NCI-H1436 (cell line): ENCODE measurements at regions not wholly inside any gene's neighbourhood (a gene's known extent, or its start where the extent isn't known, plus 50 kb on each side); places are given as distances from the start of the nearest gene placed in this dataset.
"Not testable (repeated sequence)": the region's sequence is repeated elsewhere in the genome, so short reads cannot be mapped to it uniquely, and the experiment has no call there.

ENCODE experiments used
- DNase-seq: peaks from one replicate; lab custom pipeline; 2025; lab: John Stamatoyannopoulos, UW

DNA sequence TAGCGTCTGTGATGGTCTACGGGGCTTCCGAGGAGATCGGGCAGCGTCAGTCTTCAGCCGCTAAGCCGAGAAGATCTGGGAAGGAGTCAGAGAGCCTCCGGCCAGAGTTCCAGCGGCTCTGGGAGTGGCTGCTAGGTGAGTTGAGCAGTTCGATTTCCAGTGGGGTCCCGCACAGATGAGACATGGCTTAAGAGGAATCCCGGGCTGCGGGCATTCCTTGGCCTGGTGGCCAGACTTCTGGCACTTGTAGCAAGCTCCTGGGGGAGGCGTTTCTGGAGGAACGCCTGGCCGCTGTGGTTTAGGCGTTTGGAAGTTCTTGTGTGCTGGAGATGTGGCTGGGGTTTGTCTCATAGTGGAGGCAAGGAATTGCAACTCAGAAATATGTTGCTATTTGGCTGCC is 915.3 kb upstream of the CRIM1 start:
- not testable (repeated sequence) for DNase-seq

DNA sequence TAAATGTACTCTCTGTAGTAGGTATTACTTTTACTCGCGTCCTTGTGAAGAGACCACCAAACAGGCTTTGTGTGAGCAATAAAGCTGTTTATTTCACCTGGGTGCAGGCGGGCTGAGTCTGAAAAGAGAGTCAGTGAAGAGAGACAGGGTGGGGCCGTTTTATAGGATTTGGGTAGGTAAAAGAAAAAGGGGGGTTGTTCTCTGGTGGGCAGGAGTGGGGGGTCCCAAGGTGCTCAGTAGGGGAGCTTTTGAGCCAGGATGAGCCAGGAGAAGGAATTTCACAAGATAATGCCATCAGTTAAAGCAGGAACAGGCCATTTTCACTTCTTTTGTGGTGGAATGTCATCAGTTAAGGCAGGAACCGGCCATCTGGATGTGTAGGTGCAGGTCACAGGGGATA is 918.7 kb upstream of the CRIM1 start:
- not testable (repeated sequence) for DNase-seq

- DNase-seq: peak; percentile 3
Observed at GRCh38 chr2:35428548-35428947, 927.0 kb upstream of the CRIM1 start.

DNA sequence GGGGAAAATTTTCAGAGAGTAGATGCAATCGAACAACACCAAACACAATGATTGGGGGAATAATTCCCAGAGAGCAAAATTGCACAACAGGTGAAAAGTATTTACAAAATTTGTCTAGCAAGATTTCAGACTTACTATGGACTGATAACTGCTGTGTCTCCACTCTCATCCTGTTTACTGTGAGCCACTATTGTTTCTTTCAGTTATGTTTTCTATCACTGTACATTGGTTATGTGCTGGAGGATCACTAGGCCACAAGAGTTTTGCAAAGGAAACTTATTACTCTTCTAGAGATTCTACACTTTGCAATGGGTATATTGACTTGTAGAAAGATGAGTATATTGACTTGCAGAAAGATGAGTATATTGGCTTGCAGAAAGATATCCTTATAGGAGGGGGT is 934.1 kb upstream of the CRIM1 start:
- DNase-seq: no peak

GRCh38 chr2:35417293-35417692 is 938.3 kb upstream of the CRIM1 start:
- DNase-seq: no peak

DNA sequence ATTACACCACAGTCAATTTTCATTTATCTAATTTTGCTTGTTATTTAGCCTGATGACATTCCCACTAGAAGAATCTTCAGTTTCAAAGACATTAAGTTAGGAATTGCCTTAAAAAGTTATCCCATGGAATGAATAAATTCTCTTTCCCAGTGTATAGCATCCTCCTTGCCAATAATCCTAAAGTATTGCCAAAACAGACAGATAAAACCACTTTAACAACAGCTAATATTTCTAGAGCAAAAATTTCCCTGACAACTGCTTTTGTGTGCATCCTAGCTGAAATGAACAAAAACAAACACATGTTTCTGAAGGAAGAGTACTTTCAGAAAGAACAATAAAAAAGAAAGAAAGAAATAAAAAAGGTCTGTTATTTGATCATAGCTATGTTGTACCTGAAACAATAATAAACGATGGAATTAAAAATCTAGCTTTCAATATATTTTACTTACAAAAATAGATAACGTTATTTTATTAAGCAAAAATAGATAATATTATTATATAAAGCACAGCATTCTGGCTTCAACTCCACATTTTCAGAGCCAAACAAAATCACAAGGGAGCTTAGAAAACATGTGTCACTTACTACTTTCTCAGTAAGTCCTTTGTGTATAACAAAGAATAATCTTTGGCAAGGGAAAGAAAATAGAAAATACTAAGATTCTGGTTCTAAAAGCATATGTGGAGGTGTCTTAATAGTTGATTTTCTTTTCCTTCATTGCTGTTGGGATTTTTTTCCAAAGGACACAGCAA is 939.0 kb upstream of the CRIM1 start:
- DNase-seq: no peak

GRCh38 chr2:35415942-35416341 is 939.6 kb upstream of the CRIM1 start:
- DNase-seq: no peak

- DNase-seq: no peak
Observed at GRCh38 chr2:35415282-35415681, 940.3 kb upstream of the CRIM1 start.

DNA sequence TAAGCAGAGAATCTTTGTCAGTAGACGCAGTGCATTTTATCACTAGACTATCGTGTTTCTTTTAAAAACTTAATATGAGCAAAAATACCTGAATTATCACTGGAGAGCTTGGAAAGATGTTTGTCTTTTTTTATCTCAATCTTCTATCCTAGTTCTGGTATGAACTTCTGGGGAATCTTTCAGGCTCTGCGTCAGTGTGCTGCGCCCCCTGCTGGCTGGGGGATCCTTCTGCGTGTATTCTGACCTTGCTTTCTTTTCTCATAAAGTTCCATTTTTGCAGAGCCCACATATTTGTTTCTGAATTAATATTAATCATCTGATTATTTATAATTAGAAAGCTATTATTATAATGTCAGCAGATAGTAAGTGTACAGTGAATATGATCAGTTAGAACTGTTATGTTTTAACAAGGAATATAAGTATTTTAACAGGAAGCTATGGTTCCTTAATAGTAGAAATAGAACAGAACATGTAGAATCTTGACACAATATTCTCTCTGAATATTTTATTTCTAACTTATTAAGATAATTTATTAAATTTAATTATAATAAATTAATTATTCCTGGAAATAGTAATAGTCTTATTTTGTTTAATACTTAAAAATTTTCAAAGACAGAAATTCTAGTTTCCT is 945.0 kb upstream of the CRIM1 start:
- DNase-seq: peak; percentile 13

DNA sequence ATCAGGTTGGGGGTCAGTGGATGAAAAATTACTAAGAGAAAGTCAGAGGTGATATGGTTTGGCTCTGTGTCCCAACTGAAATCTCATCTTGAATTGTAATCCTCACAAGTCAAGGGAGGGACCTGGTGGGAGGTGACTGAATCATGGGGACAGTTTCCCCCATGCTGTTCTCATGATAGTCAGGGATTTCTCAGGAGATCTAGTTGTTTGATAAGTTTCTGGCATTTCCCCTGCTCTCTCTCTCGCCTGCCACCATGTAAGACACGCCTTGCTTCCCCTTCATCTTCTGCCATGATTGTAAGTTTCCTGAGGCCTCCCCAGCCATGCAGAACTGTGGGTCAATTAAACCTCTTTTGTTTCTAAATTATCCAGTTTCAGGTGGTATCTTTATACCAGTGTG is 945.8 kb upstream of the CRIM1 start:
- DNase-seq: no peak

DNA sequence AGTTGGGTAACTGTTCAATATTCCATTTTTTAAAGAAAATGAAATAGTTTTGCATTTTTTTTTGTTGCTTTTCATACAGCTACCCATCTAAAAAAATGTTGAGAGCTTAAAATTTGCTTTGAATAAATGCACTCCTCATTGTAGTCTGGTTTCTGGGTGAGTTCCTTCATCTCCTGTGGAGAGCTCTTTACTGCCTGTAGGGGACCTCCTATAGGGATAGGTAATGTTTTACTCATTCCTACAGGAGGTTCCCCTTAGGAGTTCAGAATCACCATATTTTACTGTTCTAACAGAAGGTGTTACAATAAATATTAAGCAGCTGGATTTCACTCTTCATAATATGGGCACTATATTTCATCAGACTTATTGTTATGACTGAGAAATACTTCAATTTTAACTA is 947.3 kb upstream of the CRIM1 start:
- no peak for DNase-seq

- DNase-seq: no peak
Observed at GRCh38 chr2:35391736-35392442, 963.7 kb upstream of the CRIM1 start.

DNA sequence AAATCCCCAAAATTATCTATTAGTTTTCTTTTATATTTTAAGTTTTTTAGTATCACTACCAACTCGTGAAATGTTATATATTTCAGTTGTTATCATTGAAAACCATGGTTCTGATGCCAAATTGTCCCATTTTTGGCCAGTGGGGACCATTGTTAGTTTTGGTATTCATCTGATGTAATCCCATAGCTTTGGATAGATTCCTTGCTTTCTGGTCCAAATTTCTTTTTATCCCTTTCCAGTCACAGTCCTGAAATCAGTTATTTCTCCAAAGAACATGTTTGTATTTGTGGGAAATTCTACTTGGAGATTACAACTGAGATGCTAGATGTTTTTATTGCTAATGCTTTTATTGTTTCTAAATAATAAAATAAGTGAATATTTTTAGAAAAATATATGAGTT is 976.8 kb upstream of the CRIM1 start:
- no peak for DNase-seq

GRCh38 chr2:35374845-35375244 is 980.7 kb upstream of the CRIM1 start:
- DNase-seq: no peak

DNA sequence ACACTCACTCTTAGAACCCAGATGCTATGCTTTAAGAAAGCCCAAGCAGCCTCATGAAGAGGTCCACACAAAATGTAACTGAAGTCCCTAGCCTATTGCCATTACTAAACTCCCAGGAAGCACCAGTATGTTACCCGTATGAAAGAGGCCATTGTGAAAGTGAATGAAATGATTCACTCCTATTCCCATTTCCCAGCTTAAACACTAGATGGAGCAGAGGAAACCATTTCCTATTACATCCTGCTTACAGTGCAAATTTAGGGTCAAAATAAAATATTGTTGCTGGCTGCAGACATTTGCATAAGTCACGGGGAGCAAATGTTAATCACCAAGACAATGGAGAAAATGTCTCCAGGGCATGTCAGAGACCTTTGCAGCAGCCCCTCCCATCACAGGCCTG is 989.7 kb upstream of the CRIM1 start:
- no peak for DNase-seq

DNA sequence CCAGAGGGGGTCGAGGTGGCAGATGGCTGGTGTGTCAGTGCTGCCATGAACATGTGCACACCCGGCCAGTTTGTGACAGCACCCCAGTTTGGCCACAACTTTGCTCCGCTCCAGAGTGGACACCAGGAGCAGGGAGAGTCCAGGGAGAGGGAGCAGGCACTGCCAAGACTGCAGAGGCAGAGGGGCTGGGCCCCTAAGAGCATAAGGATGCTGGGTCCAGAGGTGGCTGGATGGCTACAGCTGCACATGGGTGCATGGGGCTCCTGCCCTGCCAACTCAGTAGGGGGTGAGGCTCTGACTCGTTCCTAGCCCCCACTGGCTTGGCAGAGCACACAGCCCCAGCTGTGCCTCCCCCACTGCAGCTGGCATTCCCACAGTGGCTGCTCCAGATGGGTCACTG is 999.2 kb upstream of the CRIM1 start:
- DNase-seq: no peak

DNA sequence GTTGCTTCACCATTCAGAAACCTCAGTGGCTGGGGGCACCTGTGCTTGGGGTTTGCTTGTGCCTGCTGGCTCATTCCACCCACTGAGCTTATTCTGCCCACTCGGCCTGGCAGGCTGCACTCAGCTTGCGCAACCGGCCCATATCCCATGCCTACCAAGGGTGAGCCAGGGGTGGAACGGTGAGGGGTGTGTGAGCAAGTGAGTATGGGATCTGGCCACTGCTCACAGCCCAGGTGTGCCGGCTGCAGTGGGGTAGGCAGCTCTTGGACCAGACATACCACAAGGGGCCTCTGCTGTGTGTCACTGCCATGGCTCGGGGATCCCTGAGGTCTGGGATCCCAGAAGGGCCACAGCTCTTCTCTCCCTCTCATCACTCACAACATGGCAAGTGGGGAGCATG is 1000.5 kb upstream of the CRIM1 start:
- DNase-seq: no peak

DNA sequence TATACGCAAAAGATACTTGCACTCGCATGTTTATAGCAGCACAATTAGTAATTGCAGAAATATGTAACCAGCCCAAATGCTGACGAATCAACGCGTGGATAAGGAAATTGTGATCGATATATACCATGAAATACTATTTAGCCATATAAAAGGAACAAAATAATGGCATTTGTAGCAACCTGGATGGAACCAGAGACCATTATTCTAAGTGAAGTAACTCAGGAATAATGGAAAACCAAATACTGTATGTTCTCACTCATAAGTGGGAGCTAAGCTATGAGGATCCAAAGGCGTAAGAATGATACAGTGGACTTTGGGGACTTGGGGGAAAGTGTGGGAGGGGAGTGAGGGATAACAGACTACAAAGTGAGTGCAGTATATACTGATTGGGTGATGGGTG is 1008.0 kb upstream of the CRIM1 start:
- no peak for DNase-seq

DNA sequence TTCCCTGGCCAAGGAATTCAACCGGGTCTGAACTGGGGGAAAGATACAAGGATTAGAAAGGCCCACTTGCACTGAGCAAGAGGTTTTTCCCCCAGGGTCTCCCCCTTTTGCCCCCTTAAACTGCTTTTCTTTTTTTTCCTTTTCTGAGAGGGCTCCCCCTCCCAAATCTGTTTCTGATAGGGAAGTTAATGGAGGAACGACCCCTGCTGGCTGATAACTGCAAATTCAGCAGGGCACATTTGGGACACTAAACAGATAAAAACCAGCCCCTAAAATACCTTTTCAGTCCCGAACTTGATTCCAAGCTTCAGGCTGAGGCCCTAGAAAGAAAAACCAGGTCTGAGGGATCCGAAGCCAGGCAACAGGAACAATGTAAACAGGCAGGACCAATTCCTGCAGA is 1012.4 kb upstream of the CRIM1 start:
- DNase-seq: no peak

- DNase-seq: no peak
Observed at GRCh38 chr2:35339211-35339610, 1016.4 kb upstream of the CRIM1 start.

- DNase-seq: no peak
Observed at GRCh38 chr2:35337922-35338321, 1017.7 kb upstream of the CRIM1 start.

- no peak for DNase-seq
Observed at GRCh38 chr2:35314049-35314448, 1041.5 kb upstream of the CRIM1 start.

- no peak for DNase-seq
Observed at GRCh38 chr2:35301369-35301768, 1054.2 kb upstream of the CRIM1 start.
